Mesodermal cell (in vitro differentiated cells): ENCODE measurements at regions not wholly inside any gene's neighbourhood (a gene's known extent, or its start where the extent isn't known, plus 50 kb on each side); places are given as distances from the start of the nearest gene placed in this dataset.

Experiments
- H3K27ac ChIP-seq: 2 replicates; pipeline ENCODE4 v1.7.0; 2013; ENCODE audit warnings: mild to moderate bottlenecking, low read depth, low read length, moderate library complexity; ENCODE audit not compliant: severe bottlenecking
- H3K36me3 ChIP-seq: 2 replicates; pipeline ENCODE4 v1.7.1; 2013; ENCODE audit warnings: mild to moderate bottlenecking, low read length, moderate library complexity; ENCODE audit not compliant: control insufficient read depth, insufficient read depth
- H3K4me1 ChIP-seq: one replicate; pipeline ENCODE4 v1.7.1; 2013; ENCODE audit warnings: mild to moderate bottlenecking, low read length; ENCODE audit not compliant: insufficient read depth, control insufficient read depth, poor library complexity, severe bottlenecking
- H3K4me3 ChIP-seq: 2 replicates; pipeline ENCODE4 v1.7.0; 2013; ENCODE audit warnings: low read length, control low read depth, mild to moderate bottlenecking; ENCODE audit not compliant: insufficient read depth, poor library complexity, severe bottlenecking; ENCODE audit errors: extremely low read depth
- H3K9me3 ChIP-seq: 2 replicates; pipeline ENCODE4 v1.7.1; 2013; ENCODE audit warnings: mild to moderate bottlenecking, low read length, moderate library complexity; ENCODE audit not compliant: control insufficient read depth
- WGBS, 2 experiments: methylation state at CpG; one replicate each; pipeline ENCODE4 v1.1.5; 2013; ENCODE audit warnings: missing lambda C conversion rate in 2 of 2; ENCODE audit not compliant: insufficient coverage in 2 of 2; 5-methylcytosine and 5-hydroxymethylcytosine counted together

GRCh38 chrX:16222151-16222550, 54.9 kb downstream of the MAGEB17 start:
- H3K9me3 ChIP-seq, result peaks cover 10% of the 10 kb centered on the region
- no peak overlapping the region for H3K4me3 ChIP-seq
- H3K27ac ChIP-seq, result no peak overlapping the region
- H3K4me1 ChIP-seq, result no peaks in the 10 kb centered on the region
- no peaks in the 10 kb centered on the region for H3K36me3 ChIP-seq

DNA sequence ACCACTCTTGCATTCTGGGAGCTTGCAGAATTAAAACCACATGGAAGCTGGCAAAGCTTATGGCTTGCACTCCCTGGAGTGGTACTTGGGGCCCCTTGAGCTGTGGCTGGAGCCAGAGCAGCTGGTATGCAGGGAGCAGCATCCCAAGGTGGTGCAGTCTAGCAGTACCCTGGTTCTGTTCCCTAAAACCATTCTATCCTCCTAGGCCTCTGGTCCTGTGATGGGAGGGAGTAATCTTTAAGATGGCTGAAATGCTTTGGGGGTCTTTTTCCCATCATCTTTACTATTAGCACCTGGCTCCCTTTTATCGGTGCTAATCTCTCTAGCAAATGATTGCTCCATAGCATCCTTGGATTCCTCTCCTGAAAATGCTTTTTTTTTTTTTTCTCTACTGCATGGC, 56.1 kb downstream of the MAGEB17 start:
- no peak overlapping the region for H3K27ac ChIP-seq
- no peaks in the 10 kb centered on the region for H3K4me1 ChIP-seq
- no peak overlapping the region for H3K4me3 ChIP-seq
- H3K36me3 ChIP-seq, result no peaks in the 10 kb centered on the region
- peaks cover 10% of the 10 kb centered on the region for H3K9me3 ChIP-seq
- WGBS, 2 experiments, result no CpG with 5 or more reads among the region's 1 CpG

- Histone ChIP-seq H3K4me3 (no peak overlapping the region), H3K9me3 (no peaks in the 10 kb centered on the region), H3K27ac (no peak overlapping the region), H3K36me3 (no peaks in the 10 kb centered on the region), H3K4me1 (no peaks in the 10 kb centered on the region)
- WGBS, 2 experiments, result 90% methylated on average over 2 of the region's 4 CpGs; no CpG with 5 or more reads in 1 of the 2 experiments
Observed at GRCh38 chrX:16239211-16239610, 71.9 kb downstream of the MAGEB17 start.

DNA sequence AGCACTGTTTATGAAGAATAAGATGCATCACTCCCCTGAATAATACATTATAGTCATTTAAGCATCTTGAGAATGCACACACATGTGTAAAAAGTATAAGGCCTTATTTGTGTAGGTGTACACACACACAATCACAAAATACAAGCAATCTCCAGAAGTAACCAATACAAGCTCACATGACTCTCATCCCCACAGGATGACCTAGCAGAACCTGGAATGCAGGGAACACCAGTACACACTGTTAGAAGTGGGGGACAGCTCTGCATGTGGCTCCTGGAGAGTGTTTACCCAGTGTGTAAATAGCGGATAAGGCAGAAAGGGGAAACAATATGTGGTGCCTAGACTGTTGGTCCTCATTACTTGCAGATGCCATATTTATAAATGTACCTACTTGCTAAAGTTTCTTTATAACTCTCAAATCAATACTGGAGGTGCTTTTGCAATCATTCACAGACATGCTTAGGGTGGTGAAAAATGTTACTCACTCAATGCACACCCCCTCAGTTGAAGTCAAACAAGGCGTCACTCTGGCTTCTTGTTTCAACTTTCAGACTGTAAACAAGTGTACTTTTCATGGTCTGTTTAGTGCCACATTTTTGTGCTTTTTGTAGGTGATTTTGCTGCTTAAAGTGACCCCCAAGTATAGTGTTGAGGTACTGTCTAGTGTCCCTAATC, 73.1 kb downstream of the MAGEB17 start:
- Histone ChIP-seq H3K27ac (no peak overlapping the region), H3K9me3 (no peaks in the 10 kb centered on the region), H3K36me3 (no peaks in the 10 kb centered on the region), H3K4me3 (no peak overlapping the region), H3K4me1 (no peaks in the 10 kb centered on the region)
- WGBS, 2 experiments, result no CpG with 5 or more reads among the region's 2 CpGs

- no peak overlapping the region for H3K4me3 ChIP-seq
- no peaks in the 10 kb centered on the region for H3K4me1 ChIP-seq
- no peaks in the 10 kb centered on the region for H3K36me3 ChIP-seq
- no peak overlapping the region for H3K27ac ChIP-seq
- H3K9me3 ChIP-seq, result no peaks in the 10 kb centered on the region
Observed at GRCh38 chrX:16240968-16241367, 73.7 kb downstream of the MAGEB17 start.

GRCh38 chrX:16250296-16250695, 83.0 kb downstream of the MAGEB17 start:
- no peak overlapping the region for H3K4me3 ChIP-seq
- no peaks in the 10 kb centered on the region for H3K36me3 ChIP-seq
- H3K27ac ChIP-seq, result no peak overlapping the region
- no peaks in the 10 kb centered on the region for H3K4me1 ChIP-seq
- H3K9me3 ChIP-seq, result no peaks in the 10 kb centered on the region
- no CpG with 5 or more reads among the region's 1 CpG for WGBS, 2 experiments

DNA sequence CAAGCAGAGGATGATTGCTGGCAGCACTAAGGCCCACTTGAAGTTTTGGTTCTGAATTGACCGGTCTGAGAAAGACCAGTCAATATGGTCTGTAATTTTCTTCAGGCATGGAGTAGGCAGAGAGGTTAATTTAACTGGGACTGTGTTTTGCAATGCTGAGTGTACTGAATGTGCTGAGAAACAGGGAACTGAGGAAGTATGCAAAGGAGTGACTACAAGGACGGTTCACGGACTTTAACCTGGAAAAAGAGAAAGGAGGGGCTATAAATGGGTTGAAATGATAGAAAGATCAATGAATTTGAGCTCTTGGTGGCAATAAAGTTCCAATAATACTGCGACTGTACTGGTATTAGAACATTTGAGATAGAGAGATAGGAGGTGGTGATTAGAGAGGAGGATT, 84.5 kb downstream of the MAGEB17 start:
- Histone ChIP-seq H3K4me3 (no peak overlapping the region), H3K4me1 (no peaks in the 10 kb centered on the region)

GRCh38 chrX:16258882-16259281, 91.6 kb downstream of the MAGEB17 start:
- H3K4me1 ChIP-seq, result no peaks in the 10 kb centered on the region
- H3K36me3 ChIP-seq, result no peaks in the 10 kb centered on the region
- no peak overlapping the region for H3K27ac ChIP-seq
- H3K9me3 ChIP-seq, result no peaks in the 10 kb centered on the region
- H3K4me3 ChIP-seq, result no peak overlapping the region
- WGBS, 2 experiments, result 80% methylated on average over 1 of the region's 4 CpGs; no CpG with 5 or more reads in 1 of the 2 experiments

More for the DNA sequence above, 84.5 kb downstream of the MAGEB17 start:
- H3K36me3 ChIP-seq, result no peaks in the 10 kb centered on the region
- no peak overlapping the region for H3K27ac ChIP-seq
- 92 to 96% methylated on average over 3 of the region's 4 CpGs for WGBS, 2 experiments
- H3K9me3 ChIP-seq, result no peaks in the 10 kb centered on the region

GRCh38 chrX:16267431-16267830, 100.2 kb downstream of the MAGEB17 start:
- no peaks in the 10 kb centered on the region for H3K36me3 ChIP-seq
- no CpG with 5 or more reads among the region's 1 CpG for WGBS, 2 experiments
- no peaks in the 10 kb centered on the region for H3K4me1 ChIP-seq
- H3K4me3 ChIP-seq, result no peak overlapping the region
- H3K9me3 ChIP-seq, result no peaks in the 10 kb centered on the region
- H3K27ac ChIP-seq, result no peak overlapping the region

DNA sequence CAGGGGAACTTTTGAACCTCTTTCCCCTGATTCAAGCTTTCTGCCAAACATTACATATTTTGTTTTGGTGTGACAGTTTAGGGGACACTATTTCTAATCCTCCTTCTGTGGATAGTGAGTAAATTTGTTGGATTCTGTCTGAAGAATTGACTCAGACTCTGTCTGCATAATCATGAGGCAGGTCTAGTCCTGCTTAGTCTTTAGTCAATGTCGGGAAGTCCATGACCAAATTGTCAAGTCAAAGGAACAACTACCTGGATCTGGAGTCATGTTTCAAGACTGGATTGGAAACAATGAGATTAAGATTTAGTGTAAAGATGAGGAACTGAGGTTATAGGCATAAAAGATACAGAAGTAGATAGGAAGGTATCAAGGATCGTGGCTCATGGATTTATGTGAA, 100.9 kb downstream of the MAGEB17 start:
- no peak overlapping the region for H3K27ac ChIP-seq
- no peaks in the 10 kb centered on the region for H3K36me3 ChIP-seq
- H3K4me1 ChIP-seq, result no peaks in the 10 kb centered on the region
- no peaks in the 10 kb centered on the region for H3K9me3 ChIP-seq
- 83% methylated on average over 1 of the region's 2 CpGs; no CpG with 5 or more reads in 1 of the 2 experiments for WGBS, 2 experiments
- H3K4me3 ChIP-seq, result no peak overlapping the region

DNA sequence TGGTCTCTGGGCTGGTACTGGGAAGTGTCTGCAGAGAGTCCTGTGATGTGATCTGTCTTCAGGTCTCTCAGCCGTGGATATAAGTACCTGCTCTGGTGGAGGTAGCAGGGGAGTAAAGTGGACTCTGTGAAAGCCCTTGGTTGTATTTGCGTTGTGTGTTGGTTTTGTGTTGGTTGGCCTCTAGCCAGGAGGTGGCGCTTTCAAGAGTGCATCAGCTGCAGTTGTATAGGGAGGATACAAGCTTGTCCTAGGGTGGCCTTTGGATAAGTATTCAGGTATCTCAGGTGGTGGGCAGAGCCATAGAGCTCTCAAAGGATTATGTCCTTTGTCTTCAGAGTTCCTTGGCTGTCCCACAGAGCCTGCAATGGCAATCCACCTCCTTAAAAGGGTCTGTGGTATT, 111.6 kb downstream of the MAGEB17 start:
- no peak overlapping the region for H3K4me3 ChIP-seq
- whole genome bisulfite sequencing, 2 experiments, result 60% methylated on average over 1 of the region's 3 CpGs; no CpG with 5 or more reads in 1 of the 2 experiments
- no peaks in the 10 kb centered on the region for H3K4me1 ChIP-seq
- no peak overlapping the region for H3K27ac ChIP-seq
- H3K36me3 ChIP-seq, result no peaks in the 10 kb centered on the region
- H3K9me3 ChIP-seq, result no peaks in the 10 kb centered on the region
